ENCODE measurements at regions not wholly inside any gene's neighbourhood (a gene's known extent, or its start where the extent isn't known, plus 50 kb on each side); places are given as distances from the start of the nearest gene placed in this dataset.

GRCh38 chr6:43907789-43908472 is 137.9 kb downstream of the VEGFA start:
- POLR2A ChIA-PET, result interaction anchor here (0.6 to 1.1 kb wide), 2 partner anchors 18 to 43 kb away, joined by 3 read pairs; no protein-coding TSS in a partner anchor
- CTCF ChIA-PET, result interaction anchor here (0.8 to 2.1 kb wide), 6 partner anchors 17 to 139 kb away, joined by 3 to 9 read pairs (median 4); partner anchors contain the start of gene VEGFA
- no peaks in the 10 kb centered on the region for H4K20me1 ChIP-seq (ENCODE audit: insufficient read depth)
- H3K27ac ChIP-seq (ENCODE audit: low read depth in 2 of 2, low read length in 1 of 2), result peak overlapping the region in 1 of 2 experiments; percentile 65; a peak in 2 of 4 replicates
- WGBS (ENCODE audit: low lambda C conversion rate), result 59% methylated on average over 4 of the region's 4 CpGs
- H3K9me2 ChIP-seq, result no peaks in the 10 kb centered on the region
- no peak overlapping the region for H3K4me3 ChIP-seq (ENCODE audit: low read depth in 2 of 2, low read length in 1 of 2)
- H3K4me1 ChIP-seq (ENCODE audit: control insufficient read depth in 1 of 2, insufficient read depth in 2 of 2, low read depth in 1 of 2, low read length in 1 of 2), result peaks cover 10 to 68% of the 10 kb centered on the region in 2 experiments; a peak in 3 of 4 replicates
- no peaks in the 10 kb centered on the region for H3K9me3 ChIP-seq
- H3K79me2 ChIP-seq (ENCODE audit: insufficient read depth), result no peaks in the 10 kb centered on the region
- peak; percentile 56 for DNase-seq
- H3K36me3 ChIP-seq (replicated peaks in 1 of 2; ENCODE audit: control insufficient read depth in 1 of 2, insufficient read depth in 2 of 2, low read length in 1 of 2), result no peaks in the 10 kb centered on the region
- TF ChIP-seq RFX5 (IDR thresholded peaks at IDR 0.05; ENCODE audit: low read length) (peak; percentile 84; the same call in 1 of the 2 replicates), CHD2 (IDR thresholded peaks at IDR 0.05; ENCODE audit: low read length, partially characterized antibody) (peak; percentile 36), MAX (IDR thresholded peaks at IDR 0.05; ENCODE audit: low read depth) (no peak), MXI1 (IDR thresholded peaks at IDR 0.05; ENCODE audit: low read depth, low read length) (0 out of 2 replicates have a peak, but pooled peaks have one; percentile 15)
- H3F3A ChIP-seq (replicated peaks; ENCODE audit: insufficient read depth), result no peaks in the 10 kb centered on the region
- H3K27me3 ChIP-seq (ENCODE audit: insufficient read depth), result no peaks in the 10 kb centered on the region
- H3K9ac ChIP-seq, result no peak overlapping the region
- no peak overlapping the region for H3K4me2 ChIP-seq
- H2AFZ ChIP-seq (ENCODE audit: low read depth), result no peak overlapping the region

- H3K79me2 ChIP-seq (ENCODE audit: insufficient read depth), result no peaks in the 10 kb centered on the region
- 80% methylated on average over 2 of the region's 2 CpGs for WGBS (ENCODE audit: low lambda C conversion rate)
Measured at GRCh38 chr6:43907312-43907711, 137.3 kb downstream of the VEGFA start.

More at GRCh38 chr6:43907312-43907711, 137.3 kb downstream of the VEGFA start:
- TF ChIP-seq RCOR1 (IDR thresholded peaks at IDR 0.05; ENCODE audit: low read length), result no peak
- TF ChIP-seq FOXM1 (IDR thresholded peaks at IDR 0.05; ENCODE audit: low read depth), result no peak
- TF ChIP-seq FOSL2 (IDR thresholded peaks at IDR 0.05; ENCODE audit: borderline replicate concordance, low read depth), result no peak
- TF ChIP-seq ELF1 (IDR thresholded peaks at IDR 0.05), result no peak
- TF ChIP-seq CTCF (IDR thresholded peaks at IDR 0.05), result no peak
- no peak for TF ChIP-seq SIN3A (IDR thresholded peaks at IDR 0.05; ENCODE audit: borderline replicate concordance, low read depth, low read length)
- no peak for TF ChIP-seq GABPA (IDR thresholded peaks at IDR 0.05; ENCODE audit: low read depth)
- no peak for TF ChIP-seq MAX (IDR thresholded peaks at IDR 0.05; ENCODE audit: low read depth)
- Histone ChIP-seq H3K4me1 (ENCODE audit: control insufficient read depth in 1 of 2, insufficient read depth in 2 of 2, low read depth in 1 of 2, low read length in 1 of 2) (peaks cover 10 to 69% of the 10 kb centered on the region in 2 experiments; a peak in 3 of 4 replicates), H3K9me3 (no peaks in the 10 kb centered on the region), H4K20me1 (ENCODE audit: insufficient read depth) (no peaks in the 10 kb centered on the region), H3K36me3 (replicated peaks in 1 of 2; ENCODE audit: control insufficient read depth in 1 of 2, insufficient read depth in 2 of 2, low read length in 1 of 2) (no peaks in the 10 kb centered on the region), H3K4me2 (no peak overlapping the region), H3K27me3 (ENCODE audit: insufficient read depth) (no peaks in the 10 kb centered on the region), H3K9me2 (no peaks in the 10 kb centered on the region), H3F3A (replicated peaks; ENCODE audit: insufficient read depth) (no peaks in the 10 kb centered on the region), H3K4me3 (ENCODE audit: low read depth in 2 of 2, low read length in 1 of 2) (no peak overlapping the region), H3K27ac (ENCODE audit: low read depth in 2 of 2, low read length in 1 of 2) (peak overlapping the region in 1 of 2 experiments; percentile 65; a peak in 2 of 4 replicates), H3K9ac (no peak overlapping the region), H2AFZ (ENCODE audit: low read depth) (no peak overlapping the region)
- CTCF ChIA-PET, result interaction anchor here (1.2 to 2.1 kb wide), 5 partner anchors 17 to 137 kb away, joined by 3 to 9 read pairs (median 4); partner anchors contain the start of gene VEGFA
- DNase-seq, result no peak
- POLR2A ChIA-PET, result interaction anchor here (0.6 to 1.1 kb wide), 2 partner anchors 19 to 44 kb away, joined by 3 read pairs; no protein-coding TSS in a partner anchor

All from SK-N-SH (cell line).